IMR-90 (cell line): ENCODE measurements at regions not wholly inside any gene's neighbourhood (a gene's known extent, or its start where the extent isn't known, plus 50 kb on each side); places are given as distances from the start of the nearest gene placed in this dataset.

Experiments
- CEBPB ChIP-seq: IDR thresholded peaks from 2 replicates; pipeline ENCODE4 v1.6.1; 2012; ENCODE audit warnings: low read depth, low read length, improper control_type of control experiment
- CHD1 ChIP-seq: IDR thresholded peaks from 2 replicates; pipeline ENCODE4 v1.6.1; 2012; ENCODE audit warnings: low read depth, low read length, improper control_type of control experiment
- MAFK ChIP-seq: IDR thresholded peaks from 2 replicates; pipeline ENCODE4 v1.6.1; 2012; ENCODE audit warnings: low read depth, low read length, improper control_type of control experiment
- POLR2A ChIP-seq: IDR thresholded peaks from 2 replicates; pipeline ENCODE4 v1.6.1; 2012; ENCODE audit warnings: mild to moderate bottlenecking, low read depth, low read length
- RAD21 ChIP-seq: IDR thresholded peaks from 2 replicates; pipeline ENCODE4 v1.6.1; 2012; ENCODE audit warnings: low read length, improper control_type of control experiment
- RFX5 ChIP-seq: IDR thresholded peaks from 2 replicates; pipeline ENCODE4 v1.8.0; 2012; ENCODE audit warnings: low read depth, mild to moderate bottlenecking, low read length, moderate library complexity
- SMC3 ChIP-seq: fragments of 150-350 bp; IDR thresholded peaks from 2 replicates; pipeline ENCODE4 v1.6.1; 2016; ENCODE audit warnings: low read depth, mild to moderate bottlenecking, antibody characterized with exemption, low read length, moderate library complexity
- TF ChIP-seq, protein P1 (sequence below): conservative IDR thresholded peaks from 2 replicates; pipeline ENCODE4 v1.5.1; 2012; ENCODE audit warnings: mild to moderate bottlenecking, low read depth, low read length, improper control_type of control experiment
- TF ChIP-seq, protein P2 (sequence below): fragments of 150-350 bp; IDR thresholded peaks from 2 replicates; pipeline ENCODE4 v1.6.1; 2017; ENCODE audit warnings: mild to moderate bottlenecking, antibody characterized with exemption, low read length, low read depth
- TF ChIP-seq, protein P3 (sequence below): fragments of 150-350 bp; IDR thresholded peaks from 2 replicates; pipeline ENCODE4 v1.6.1; 2016; ENCODE audit warnings: low read depth, mild to moderate bottlenecking, low read length, moderate library complexity, borderline replicate concordance

DNA sequence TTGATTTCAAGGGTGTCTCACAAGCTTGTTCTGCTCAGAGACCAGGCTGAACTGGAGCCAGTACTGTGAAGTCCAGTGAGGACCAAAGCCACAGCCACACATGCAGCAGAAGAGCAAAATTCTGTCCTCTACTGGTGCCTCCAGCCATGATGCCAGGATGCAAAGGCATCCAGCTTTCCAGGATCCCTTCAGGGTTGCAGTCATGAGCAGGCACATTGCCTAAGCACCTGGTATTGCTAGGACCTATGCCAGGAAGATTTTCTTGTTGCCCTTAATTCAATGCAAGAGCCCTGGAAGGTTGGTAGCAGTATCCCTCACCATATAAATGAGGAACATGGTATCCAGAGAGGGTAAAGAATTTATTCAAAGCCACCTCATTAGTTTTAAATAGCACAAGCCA is 78.9 kb upstream of the CYRIA start:
- TF ChIP-seq, protein P1, sequence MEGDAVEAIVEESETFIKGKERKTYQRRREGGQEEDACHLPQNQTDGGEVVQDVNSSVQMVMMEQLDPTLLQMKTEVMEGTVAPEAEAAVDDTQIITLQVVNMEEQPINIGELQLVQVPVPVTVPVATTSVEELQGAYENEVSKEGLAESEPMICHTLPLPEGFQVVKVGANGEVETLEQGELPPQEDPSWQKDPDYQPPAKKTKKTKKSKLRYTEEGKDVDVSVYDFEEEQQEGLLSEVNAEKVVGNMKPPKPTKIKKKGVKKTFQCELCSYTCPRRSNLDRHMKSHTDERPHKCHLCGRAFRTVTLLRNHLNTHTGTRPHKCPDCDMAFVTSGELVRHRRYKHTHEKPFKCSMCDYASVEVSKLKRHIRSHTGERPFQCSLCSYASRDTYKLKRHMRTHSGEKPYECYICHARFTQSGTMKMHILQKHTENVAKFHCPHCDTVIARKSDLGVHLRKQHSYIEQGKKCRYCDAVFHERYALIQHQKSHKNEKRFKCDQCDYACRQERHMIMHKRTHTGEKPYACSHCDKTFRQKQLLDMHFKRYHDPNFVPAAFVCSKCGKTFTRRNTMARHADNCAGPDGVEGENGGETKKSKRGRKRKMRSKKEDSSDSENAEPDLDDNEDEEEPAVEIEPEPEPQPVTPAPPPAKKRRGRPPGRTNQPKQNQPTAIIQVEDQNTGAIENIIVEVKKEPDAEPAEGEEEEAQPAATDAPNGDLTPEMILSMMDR, result no peak
- TF ChIP-seq POLR2A (no peak), SMC3 (no peak), RAD21 (no peak), RFX5 (no peak), CEBPB (no peak), CHD1 (no peak), MAFK (no peak)
- TF ChIP-seq, protein P2, sequence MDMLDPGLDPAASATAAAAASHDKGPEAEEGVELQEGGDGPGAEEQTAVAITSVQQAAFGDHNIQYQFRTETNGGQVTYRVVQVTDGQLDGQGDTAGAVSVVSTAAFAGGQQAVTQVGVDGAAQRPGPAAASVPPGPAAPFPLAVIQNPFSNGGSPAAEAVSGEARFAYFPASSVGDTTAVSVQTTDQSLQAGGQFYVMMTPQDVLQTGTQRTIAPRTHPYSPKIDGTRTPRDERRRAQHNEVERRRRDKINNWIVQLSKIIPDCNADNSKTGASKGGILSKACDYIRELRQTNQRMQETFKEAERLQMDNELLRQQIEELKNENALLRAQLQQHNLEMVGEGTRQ, result no peak
- TF ChIP-seq, protein P3, sequence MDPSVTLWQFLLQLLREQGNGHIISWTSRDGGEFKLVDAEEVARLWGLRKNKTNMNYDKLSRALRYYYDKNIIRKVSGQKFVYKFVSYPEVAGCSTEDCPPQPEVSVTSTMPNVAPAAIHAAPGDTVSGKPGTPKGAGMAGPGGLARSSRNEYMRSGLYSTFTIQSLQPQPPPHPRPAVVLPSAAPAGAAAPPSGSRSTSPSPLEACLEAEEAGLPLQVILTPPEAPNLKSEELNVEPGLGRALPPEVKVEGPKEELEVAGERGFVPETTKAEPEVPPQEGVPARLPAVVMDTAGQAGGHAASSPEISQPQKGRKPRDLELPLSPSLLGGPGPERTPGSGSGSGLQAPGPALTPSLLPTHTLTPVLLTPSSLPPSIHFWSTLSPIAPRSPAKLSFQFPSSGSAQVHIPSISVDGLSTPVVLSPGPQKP, result no peak
